SH-SY5Y (cell line): ENCODE measurements at regions not wholly inside any gene's neighbourhood (a gene's known extent, or its start where the extent isn't known, plus 50 kb on each side); places are given as distances from the start of the nearest gene placed in this dataset.

Experiments used
- GATA2 ChIP-seq: IDR thresholded peaks from 2 replicates; pipeline ENCODE4 v1.6.1; 2011; ENCODE audit warnings: mild to moderate bottlenecking, low read depth, low read length
- GATA3 ChIP-seq: IDR thresholded peaks from 2 replicates; pipeline ENCODE4 v1.6.1; 2011; ENCODE audit warnings: low read depth, mild to moderate bottlenecking, low read length, moderate library complexity

DNA sequence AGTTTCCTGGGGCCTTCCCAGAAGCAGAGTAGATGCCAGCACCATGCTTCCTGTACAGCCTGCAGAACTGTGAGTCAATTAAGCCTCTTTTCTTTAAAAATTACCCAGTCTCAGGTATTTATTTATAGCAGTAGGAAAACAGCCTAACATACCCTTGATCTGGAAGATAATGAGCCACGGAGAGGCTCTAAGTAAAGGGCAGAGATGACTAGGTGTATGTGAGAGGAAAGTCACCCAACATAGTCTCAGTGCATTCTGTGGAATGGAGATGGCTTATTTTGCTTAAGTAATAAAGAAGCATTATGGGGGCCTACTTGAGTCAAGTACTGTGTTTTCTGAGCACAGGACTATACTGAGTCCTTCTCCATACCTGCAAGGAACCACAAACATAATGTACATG, 199.5 kb downstream of the CPEB2 start:
- TF ChIP-seq GATA2 (no peak), GATA3 (no peak)
